ENCODE measurements at regions not wholly inside any gene's neighbourhood (a gene's known extent, or its start where the extent isn't known, plus 50 kb on each side); places are given as distances from the start of the nearest gene placed in this dataset.

DNA sequence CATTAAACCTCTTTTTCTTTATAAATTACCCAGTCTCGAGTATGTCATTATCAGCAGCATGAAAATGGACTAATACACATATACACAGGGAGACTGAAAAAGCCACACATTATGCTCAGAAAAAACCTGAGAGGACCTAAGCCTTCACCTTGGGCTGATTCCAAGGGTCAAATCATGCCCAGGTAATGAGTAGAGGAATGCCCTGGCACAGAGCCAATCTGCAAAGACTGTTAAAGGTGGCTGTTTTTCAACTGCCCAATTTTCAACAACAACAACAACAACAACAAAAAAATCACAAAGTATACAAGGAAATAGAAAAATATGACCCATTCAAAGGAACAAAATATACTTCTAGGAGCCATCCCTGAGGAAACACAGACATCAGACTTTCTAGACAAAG is 220.2 kb upstream of the TBX20 start:
- TF ChIP-seq SIN3A (IDR thresholded peaks at IDR 0.05; ENCODE audit: borderline replicate concordance, insufficient read depth, low read length) (no peak), TAF1 (IDR thresholded peaks at IDR 0.05; ENCODE audit: borderline replicate concordance, insufficient read depth, low read length) (no peak), POLR2AphosphoS5 (IDR thresholded peaks at IDR 0.05; ENCODE audit: low read depth, low read length) (no peak), FOXP2 (optimal IDR thresholded peaks at IDR 0.05; ENCODE audit: borderline replicate concordance, extremely low read depth, extremely low read length, insufficient read depth) (no peak), REST (IDR thresholded peaks at IDR 0.05; ENCODE audit: insufficient read depth in 1 of 2, low read depth in 2 of 2, low read length in 2 of 2) (no peak)
